Kidney (tissue), 13 donors: ENCODE measurements at regions not wholly inside any gene's neighbourhood (a gene's known extent, or its start where the extent isn't known, plus 50 kb on each side); places are given as distances from the start of the nearest gene placed in this dataset.
A peak's percentile ranks its signal among the peaks of the same experiment; 100 is the strongest.

Experiments
- DNase-seq, 5 donors: peaks; one replicate each; pipeline ENCODE4 v3.0.0-alpha.2; 2013 to 2020
- FAIRE-seq: peaks from 2 replicates; lab custom pipeline; 2012; peaks lifted over from hg19 to GRCh38; lab: Jason Lieb, UNC
- H3K27ac ChIP-seq, 2 donors: one replicate each; pipeline ENCODE4 v1.7.0; 2013; ENCODE audit warnings: low read depth in 2 of 2, low read length in 2 of 2, inconsistent platforms in 1 of 2
- H3K27me3 ChIP-seq: one replicate; pipeline ENCODE4 v1.7.1; 2013; ENCODE audit warnings: low read length, inconsistent platforms; ENCODE audit not compliant: control insufficient read depth, insufficient read depth
- H3K36me3 ChIP-seq, 3 donors: one replicate each; pipeline versions ENCODE4 v1.7.0 to v1.7.1; 2013; ENCODE audit warnings: low read length in 3 of 3, control low read depth in 1 of 3, inconsistent platforms in 1 of 3; ENCODE audit not compliant: insufficient read depth in 3 of 3, control insufficient read depth in 2 of 3
- H3K4me1 ChIP-seq, 3 donors: one replicate each; pipeline versions ENCODE4 v1.7.0 to v1.7.1; 2013; ENCODE audit warnings: low read length in 3 of 3, inconsistent platforms in 1 of 3, low read depth in 1 of 3; ENCODE audit not compliant: control insufficient read depth in 2 of 3, insufficient read depth in 2 of 3
- H3K4me3 ChIP-seq, 3 donors: one replicate each; pipeline versions ENCODE4 v1.7.0 to v1.8.1; 2013; ENCODE audit warnings: low read length in 3 of 3, control low read depth in 1 of 3, inconsistent platforms in 1 of 3
- H3K9ac ChIP-seq, 3 donors: one replicate each; pipeline versions ENCODE4 v1.7.0 to v1.7.1; 2013; ENCODE audit warnings: low read length in 3 of 3, control low read depth in 1 of 3, inconsistent platforms in 1 of 3
- H3K9me3 ChIP-seq, 3 donors: one replicate each; pipeline versions ENCODE4 v1.7.0 to v1.7.1; 2013; ENCODE audit warnings: low read length in 3 of 3, control low read depth in 1 of 3, inconsistent platforms in 1 of 3; ENCODE audit not compliant: control insufficient read depth in 2 of 3, insufficient read depth in 1 of 3
- intact Hi-C: fragments of 100-400 bp; cut with DNase I; formaldehyde crosslinking; loops from one replicate; pipeline ENCODE4 v1.11.1; 2022
- TF ChIP-seq, protein P1 (sequence below): IDR thresholded peaks from 3 replicates; pipeline ENCODE4 v1.5.1; 2012; ENCODE audit warnings: mild to moderate bottlenecking, moderate library complexity, borderline replicate concordance; ENCODE audit not compliant: insufficient read depth; ENCODE audit errors: extremely low read depth
- donor health status: control.
- donor health status: control.
- donor health status: control.
- donor health status: control.
- donor health status: control.
- donor health status: DM: yes; HTN: yes; CAD: no.
- donor health status: Normal renal cell carcinoma (clear cell type).

GRCh38 chr13:36552334-36552733, 120.0 kb downstream of the CCNA1 start:
- no peaks in the 10 kb centered on the region for H3K36me3 ChIP-seq
- FAIRE-seq, result no peak
- no peaks in the 10 kb centered on the region for H3K27me3 ChIP-seq
- no peak overlapping the region for H3K9ac ChIP-seq
- H3K4me3 ChIP-seq, result no peak overlapping the region
- intact Hi-C loops, result no loop called here
- H3K4me1 ChIP-seq, result no peaks in the 10 kb centered on the region
- TF ChIP-seq, protein P1, sequence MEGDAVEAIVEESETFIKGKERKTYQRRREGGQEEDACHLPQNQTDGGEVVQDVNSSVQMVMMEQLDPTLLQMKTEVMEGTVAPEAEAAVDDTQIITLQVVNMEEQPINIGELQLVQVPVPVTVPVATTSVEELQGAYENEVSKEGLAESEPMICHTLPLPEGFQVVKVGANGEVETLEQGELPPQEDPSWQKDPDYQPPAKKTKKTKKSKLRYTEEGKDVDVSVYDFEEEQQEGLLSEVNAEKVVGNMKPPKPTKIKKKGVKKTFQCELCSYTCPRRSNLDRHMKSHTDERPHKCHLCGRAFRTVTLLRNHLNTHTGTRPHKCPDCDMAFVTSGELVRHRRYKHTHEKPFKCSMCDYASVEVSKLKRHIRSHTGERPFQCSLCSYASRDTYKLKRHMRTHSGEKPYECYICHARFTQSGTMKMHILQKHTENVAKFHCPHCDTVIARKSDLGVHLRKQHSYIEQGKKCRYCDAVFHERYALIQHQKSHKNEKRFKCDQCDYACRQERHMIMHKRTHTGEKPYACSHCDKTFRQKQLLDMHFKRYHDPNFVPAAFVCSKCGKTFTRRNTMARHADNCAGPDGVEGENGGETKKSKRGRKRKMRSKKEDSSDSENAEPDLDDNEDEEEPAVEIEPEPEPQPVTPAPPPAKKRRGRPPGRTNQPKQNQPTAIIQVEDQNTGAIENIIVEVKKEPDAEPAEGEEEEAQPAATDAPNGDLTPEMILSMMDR, result no peak
- DNase-seq, result no peak
- no peaks in the 10 kb centered on the region for H3K9me3 ChIP-seq
- no peak overlapping the region for H3K27ac ChIP-seq

GRCh38 chr13:36553491-36553890, 120.3 kb upstream of the SERTM1 start:
- peak in 2 of 5 donors; percentile 45 to 56 for DNase-seq
- Histone ChIP-seq H3K4me3 (no peak overlapping the region), H3K9me3 (no peaks in the 10 kb centered on the region), H3K36me3 (no peaks in the 10 kb centered on the region), H3K9ac (no peak overlapping the region), H3K4me1 (no peaks in the 10 kb centered on the region), H3K27me3 (no peaks in the 10 kb centered on the region), H3K27ac (no peak overlapping the region)
- FAIRE-seq, result no peak
- TF ChIP-seq, protein P1, result no peak
- intact Hi-C loops, result no loop called here

DNA sequence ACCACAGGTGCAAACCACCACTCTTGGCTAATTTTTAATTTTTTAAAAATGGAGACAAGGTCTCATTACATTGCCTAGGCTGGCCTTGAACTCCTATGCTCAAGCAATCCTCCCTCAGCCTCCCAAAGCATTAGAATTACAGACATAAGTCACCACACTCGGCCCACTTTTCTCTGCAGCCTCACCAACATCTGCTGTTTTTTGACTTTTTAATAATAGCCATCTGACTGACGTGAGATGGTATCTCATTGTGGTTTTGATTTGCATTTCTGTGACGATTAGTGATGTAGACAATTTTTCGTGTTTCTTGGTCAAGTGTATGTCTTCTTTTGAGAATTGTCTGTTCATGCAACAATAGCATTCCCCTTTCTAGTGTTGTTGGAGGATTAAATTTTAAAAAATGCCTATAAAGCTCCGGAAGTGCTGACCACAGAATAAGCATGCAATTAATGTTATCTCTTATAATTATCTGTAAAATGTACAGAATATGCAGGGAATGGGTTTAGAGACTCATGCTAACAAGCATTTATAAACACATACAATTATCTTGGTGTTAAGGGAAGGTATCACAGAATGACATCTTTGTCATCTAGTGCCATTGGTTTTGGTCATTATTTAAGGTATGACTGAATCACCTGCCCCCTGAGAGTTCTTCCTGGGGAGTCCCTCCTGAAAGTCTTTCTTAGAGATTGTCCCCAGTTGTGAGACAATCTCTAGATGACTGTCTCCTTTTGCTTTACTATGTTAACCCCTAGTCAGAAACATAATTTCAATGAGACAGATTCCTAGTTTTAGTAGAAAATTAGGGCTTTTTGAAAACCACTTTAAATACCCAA, 118.5 kb upstream of the SERTM1 start:
- Histone ChIP-seq H3K9me3 (no peaks in the 10 kb centered on the region), H3K9ac (no peak overlapping the region), H3K27ac (no peak overlapping the region), H3K36me3 (no peaks in the 10 kb centered on the region), H3K4me1 (no peaks in the 10 kb centered on the region), H3K4me3 (no peak overlapping the region), H3K27me3 (no peaks in the 10 kb centered on the region)
- TF ChIP-seq, protein P1, result no peak
- DNase-seq, result no peak
- no peak for FAIRE-seq
- intact Hi-C loops, result no loop called here
